ENCODE measurements at regions not wholly inside any gene's neighbourhood (a gene's known extent, or its start where the extent isn't known, plus 50 kb on each side); places are given as distances from the start of the nearest gene placed in this dataset.

DNA sequence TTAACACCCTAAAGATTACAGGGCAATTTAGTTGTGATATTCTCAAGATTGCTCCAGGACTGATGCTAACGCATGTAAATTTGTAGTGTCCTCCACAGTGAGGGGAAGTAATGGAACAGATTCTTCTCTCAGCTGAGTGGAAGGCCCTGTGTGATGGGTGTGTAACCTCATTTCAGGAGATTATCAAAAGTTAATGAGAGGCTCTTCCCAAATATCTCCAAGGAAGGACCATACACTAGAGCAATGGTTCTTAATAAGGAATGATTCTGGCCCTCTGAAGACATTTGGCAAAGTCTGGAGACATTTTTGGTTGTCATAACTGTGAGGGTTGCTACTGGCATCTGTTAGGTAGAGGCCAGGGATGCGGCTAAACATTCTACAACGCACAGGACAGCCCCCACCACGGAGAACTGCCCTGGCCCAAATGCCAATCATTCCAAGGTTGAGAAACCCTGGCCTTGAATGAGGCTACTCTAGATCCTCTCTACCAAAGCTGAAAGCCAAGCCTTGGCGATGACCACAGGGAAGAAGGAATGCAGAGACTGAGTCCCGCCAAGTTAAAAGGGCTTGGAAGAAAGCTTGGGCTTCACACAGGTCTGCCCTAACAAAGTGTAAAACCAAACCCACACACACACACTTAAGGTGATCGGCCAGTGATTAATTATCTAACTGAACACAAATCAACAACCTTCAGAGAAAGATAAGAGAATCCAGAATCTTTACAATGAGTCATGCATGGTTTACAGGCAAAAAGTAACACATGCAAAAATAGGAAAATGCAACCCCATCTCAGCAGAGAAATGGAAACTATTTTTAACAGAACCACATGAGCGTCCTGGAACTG lies 135.8 kb downstream of the SYF2 start:
- ATAC-seq (no peak), DNase-seq (no peak)
- Histone ChIP-seq H3K27ac (no peak overlapping the region), H3K4me1 (peaks cover 0 to 30% (median 0%) of the 10 kb centered on the region in 12 donors), H3K9me3 (peaks cover 0 to 3% (median 0%) of the 10 kb centered on the region in 12 donors), H3K4me3 (no peak overlapping the region), H3K27me3 (peaks cover 0 to 5% (median 0%) of the 10 kb centered on the region in 9 donors), H3K36me3 (no peaks in the 10 kb centered on the region)
- WGBS, 4 donors, result 72 to 78% (median 74%) methylated on average over 8 of the region's 8 CpGs
- TF ChIP-seq, protein P1, sequence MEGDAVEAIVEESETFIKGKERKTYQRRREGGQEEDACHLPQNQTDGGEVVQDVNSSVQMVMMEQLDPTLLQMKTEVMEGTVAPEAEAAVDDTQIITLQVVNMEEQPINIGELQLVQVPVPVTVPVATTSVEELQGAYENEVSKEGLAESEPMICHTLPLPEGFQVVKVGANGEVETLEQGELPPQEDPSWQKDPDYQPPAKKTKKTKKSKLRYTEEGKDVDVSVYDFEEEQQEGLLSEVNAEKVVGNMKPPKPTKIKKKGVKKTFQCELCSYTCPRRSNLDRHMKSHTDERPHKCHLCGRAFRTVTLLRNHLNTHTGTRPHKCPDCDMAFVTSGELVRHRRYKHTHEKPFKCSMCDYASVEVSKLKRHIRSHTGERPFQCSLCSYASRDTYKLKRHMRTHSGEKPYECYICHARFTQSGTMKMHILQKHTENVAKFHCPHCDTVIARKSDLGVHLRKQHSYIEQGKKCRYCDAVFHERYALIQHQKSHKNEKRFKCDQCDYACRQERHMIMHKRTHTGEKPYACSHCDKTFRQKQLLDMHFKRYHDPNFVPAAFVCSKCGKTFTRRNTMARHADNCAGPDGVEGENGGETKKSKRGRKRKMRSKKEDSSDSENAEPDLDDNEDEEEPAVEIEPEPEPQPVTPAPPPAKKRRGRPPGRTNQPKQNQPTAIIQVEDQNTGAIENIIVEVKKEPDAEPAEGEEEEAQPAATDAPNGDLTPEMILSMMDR (IDR thresholded peaks at IDR 0.05), result no peak
- TF ChIP-seq POLR2A (IDR thresholded peaks at IDR 0.05), result no peak
- intact Hi-C loops (cut with DNase I), result loop anchor here in 3 of 10 donors (5.0 to 10.0 kb wide), 3 partner anchors 159 to 244 kb away; no protein-coding TSS in a partner anchor

DNA sequence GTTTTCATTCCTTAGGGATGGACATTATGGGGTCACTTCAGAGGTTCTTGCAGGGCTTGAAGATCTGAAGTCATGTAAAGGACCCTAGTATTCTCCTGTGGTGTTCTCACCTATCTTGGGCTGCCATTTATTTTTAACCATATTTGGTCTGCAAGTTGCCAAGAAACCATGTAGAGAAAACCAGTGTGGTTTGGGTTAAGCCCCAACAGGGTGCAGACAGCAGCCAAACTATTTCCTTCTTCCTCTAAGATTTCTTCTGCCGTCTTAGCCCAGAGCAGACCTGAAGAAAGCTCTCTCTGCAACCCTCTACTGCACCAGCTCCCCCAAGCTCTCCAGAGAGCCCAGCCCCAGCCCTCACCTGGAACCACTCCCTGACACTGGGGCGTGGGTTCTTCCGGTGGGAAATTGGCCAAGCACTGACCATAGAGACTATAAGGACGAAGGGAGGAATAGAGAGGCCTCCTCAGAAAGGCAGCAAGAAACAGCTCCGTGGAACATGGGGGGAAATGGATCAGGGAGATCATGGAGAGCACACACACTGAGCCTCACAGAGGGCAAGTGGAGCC lies 136.6 kb downstream of the SYF2 start:
- no peaks in the 10 kb centered on the region for H3K36me3 ChIP-seq
- peaks cover 0 to 22% (median 0%) of the 10 kb centered on the region in 12 donors for H3K4me1 ChIP-seq
- 74 to 84% (median 77%) methylated on average over 5 of the region's 5 CpGs for WGBS, 4 donors
- intact Hi-C loops (cut with DNase I), result loop anchor here in 3 of 10 donors (5.0 to 10.0 kb wide), 3 partner anchors 158 to 243 kb away; no protein-coding TSS in a partner anchor
- ATAC-seq (no peak), DNase-seq (no peak)
- peaks cover 0 to 3% (median 0%) of the 10 kb centered on the region in 12 donors for H3K9me3 ChIP-seq
- no peak overlapping the region for H3K4me3 ChIP-seq
- TF ChIP-seq, protein P1 (IDR thresholded peaks at IDR 0.05), result no peak
- TF ChIP-seq POLR2A (IDR thresholded peaks at IDR 0.05), result no peak
- H3K27me3 ChIP-seq, result peaks cover 0 to 5% (median 0%) of the 10 kb centered on the region in 9 donors
- H3K27ac ChIP-seq, result no peak overlapping the region

DNA sequence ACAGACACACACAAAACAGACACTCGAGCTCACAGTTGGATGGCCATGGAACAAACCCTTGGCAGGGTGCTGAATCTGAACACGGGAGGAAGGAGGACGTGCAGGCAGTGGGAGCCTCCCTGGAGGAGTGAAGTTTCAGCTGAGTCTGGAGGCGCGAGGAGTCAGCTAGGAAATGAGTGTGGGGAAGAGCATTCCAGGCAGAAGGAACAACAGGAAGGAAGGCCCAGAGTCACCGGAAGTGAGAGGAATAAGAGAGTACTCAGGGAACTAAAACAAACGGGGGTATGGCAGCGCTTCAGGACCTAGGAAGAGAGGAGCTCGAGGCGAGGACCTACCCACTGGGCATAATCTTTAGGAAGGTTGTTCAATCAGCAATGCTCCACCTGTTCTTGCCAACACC lies 137.3 kb downstream of the SYF2 start:
- H3K36me3 ChIP-seq, result no peaks in the 10 kb centered on the region
- DNase-seq (no peak), ATAC-seq (no peak)
- peaks cover 0 to 5% (median 0%) of the 10 kb centered on the region in 9 donors for H3K27me3 ChIP-seq
- H3K27ac ChIP-seq, result no peak overlapping the region
- intact Hi-C loops (cut with DNase I), result loop anchor here in 3 of 10 donors (5.0 to 10.0 kb wide), 3 partner anchors 158 to 243 kb away; no protein-coding TSS in a partner anchor
- peaks cover 0 to 3% (median 0%) of the 10 kb centered on the region in 12 donors for H3K9me3 ChIP-seq
- peaks cover 0 to 17% (median 0%) of the 10 kb centered on the region in 12 donors for H3K4me1 ChIP-seq
- no peak for TF ChIP-seq POLR2A (IDR thresholded peaks at IDR 0.05)
- TF ChIP-seq, protein P1 (IDR thresholded peaks at IDR 0.05), result no peak
- WGBS, 4 donors, result 59 to 73% (median 63%) methylated on average over 10 of the region's 10 CpGs
- H3K4me3 ChIP-seq, result no peak overlapping the region

DNA sequence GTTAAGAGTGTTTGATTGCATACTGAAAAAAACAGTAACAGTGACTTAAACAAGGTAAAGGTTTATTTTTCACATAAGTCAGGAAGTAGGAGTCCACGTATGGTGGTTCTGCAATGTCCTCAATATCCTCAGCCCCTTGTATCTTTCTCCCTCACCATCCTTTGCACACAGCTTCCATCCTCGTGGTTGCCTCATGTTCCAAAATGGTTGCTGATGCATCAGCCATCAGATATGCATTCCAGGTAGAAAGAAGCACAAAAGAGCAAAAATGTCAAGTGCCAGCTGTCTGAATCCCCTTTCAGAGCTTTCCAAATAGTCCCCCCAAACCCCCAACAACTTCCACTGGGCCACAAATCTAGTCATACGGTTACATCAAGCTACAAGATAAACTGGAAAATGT lies 138.1 kb downstream of the SYF2 start:
- intact Hi-C loops (cut with DNase I), result loop anchor here in 1 of 10 donors (10.0 kb wide), 1 partner anchor 239 kb away; no protein-coding TSS in a partner anchor

More for the DNA sequence above, 138.1 kb downstream of the SYF2 start:
- DNase-seq (no peak), ATAC-seq (no peak)
- Histone ChIP-seq H3K36me3 (no peaks in the 10 kb centered on the region), H3K4me3 (no peak overlapping the region), H3K27me3 (peaks cover 0 to 10% (median 0%) of the 10 kb centered on the region in 9 donors), H3K4me1 (peaks cover 0 to 9% (median 0%) of the 10 kb centered on the region in 12 donors), H3K9me3 (peaks cover 0 to 3% (median 0%) of the 10 kb centered on the region in 12 donors), H3K27ac (no peak overlapping the region)
- TF ChIP-seq POLR2A (IDR thresholded peaks at IDR 0.05), result no peak
- TF ChIP-seq, protein P1 (IDR thresholded peaks at IDR 0.05), result no peak
- WGBS, 4 donors, result 84 to 89% (median 87%) methylated on average over 3 of the region's 3 CpGs
